Stimulated activated CD4-positive, alpha-beta T cell treated with anti-CD3 and anti-CD28 coated beads, Interleukin-15, amount 100 ng/mL, for 24 hours (primary cell): ENCODE measurements at regions not wholly inside any gene's neighbourhood (a gene's known extent, or its start where the extent isn't known, plus 50 kb on each side); places are given as distances from the start of the nearest gene placed in this dataset.

ENCODE experiments used
- DNase-seq: peaks from one replicate; pipeline ENCODE4 v3.0.0-alpha.2; 2020

- DNase-seq, result no peak
These were observed 210.6 kb downstream of the KDR start for GRCh38 chr4:54914781-54915180.

- DNase-seq, result no peak
These were observed 211.5 kb downstream of the KDR start for GRCh38 chr4:54913751-54914526.

- no peak for DNase-seq
These were observed 213.2 kb downstream of the KDR start for GRCh38 chr4:54912155-54912554.

- no peak for DNase-seq
These were observed 215.4 kb downstream of the KDR start for GRCh38 chr4:54909961-54910360.

DNA sequence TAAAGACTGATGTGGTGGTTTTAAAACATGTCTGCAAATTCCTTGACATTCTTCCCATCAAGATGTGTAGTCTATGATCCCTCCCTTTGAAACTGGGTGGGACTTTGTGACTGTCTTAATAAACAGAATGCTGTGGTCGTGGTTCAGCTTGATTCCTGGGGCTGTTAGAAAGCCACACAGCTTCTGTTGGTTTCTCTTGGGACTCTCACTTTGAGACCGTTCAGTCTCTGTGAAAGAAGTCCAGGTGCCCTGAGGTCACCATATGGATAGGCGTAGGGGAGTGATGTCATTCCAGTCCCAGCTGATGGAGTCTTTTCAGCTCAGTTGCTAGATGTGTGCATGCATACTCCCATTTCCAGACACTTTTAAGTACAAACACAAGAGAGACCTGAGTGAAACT is 216.6 kb downstream of the KDR start:
- no peak for DNase-seq

GRCh38 chr4:54904953-54905352 is 220.4 kb downstream of the KDR start:
- DNase-seq, result no peak

- no peak for DNase-seq
These were observed 222.4 kb downstream of the KDR start for GRCh38 chr4:54902976-54903375.

DNA sequence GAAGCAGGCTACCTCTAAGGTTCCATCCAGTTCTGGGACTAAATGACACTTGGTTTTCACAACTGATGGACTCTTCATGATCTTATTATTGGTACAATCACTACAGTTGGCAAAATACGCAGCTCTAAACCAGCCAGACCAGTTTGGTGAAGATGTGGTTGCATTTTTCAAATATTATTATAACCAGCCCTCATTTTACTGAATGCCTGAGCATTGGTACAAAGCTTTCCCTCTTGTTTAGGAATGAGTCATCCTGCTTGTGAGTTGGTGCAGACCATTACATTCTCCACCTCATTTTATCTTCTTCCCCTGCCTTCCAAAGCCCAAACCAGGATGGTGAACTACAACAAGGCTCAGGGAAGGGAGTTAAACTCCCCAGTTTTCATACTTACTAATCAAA is 223.1 kb downstream of the KDR start:
- DNase-seq, result no peak

- DNase-seq, result no peak
These were observed 224.2 kb downstream of the KDR start for GRCh38 chr4:54901202-54901601.

DNA sequence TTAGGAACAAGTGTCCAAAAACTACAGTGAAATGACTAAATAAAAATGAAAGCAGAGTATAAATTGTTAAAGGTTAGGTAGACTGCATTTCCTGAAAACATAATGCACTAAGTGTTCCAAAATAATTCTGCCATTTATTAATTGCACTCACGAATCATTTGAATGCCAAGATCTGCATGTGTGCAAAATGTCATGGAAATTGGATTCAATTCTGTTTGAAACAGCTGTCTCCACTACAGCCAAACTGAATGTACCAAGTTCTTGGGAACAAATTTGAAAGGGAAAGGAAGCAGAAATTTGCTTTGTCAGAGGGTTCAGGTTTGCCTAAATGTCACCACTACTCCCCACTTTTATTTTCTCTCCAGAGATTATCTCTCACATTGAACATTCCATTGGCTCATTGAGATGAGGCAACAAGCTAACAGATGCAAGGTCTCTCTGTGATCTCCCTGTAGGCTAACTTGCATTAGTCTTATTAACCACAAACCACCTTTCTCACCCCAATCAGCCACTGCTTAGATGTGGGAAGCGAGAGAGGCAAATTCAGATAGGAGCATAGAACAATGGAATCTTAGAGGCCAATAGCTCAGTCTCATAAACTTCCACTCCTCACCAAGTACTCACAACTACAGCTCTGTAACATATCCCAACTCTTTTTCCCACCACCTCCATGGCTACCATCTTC is 226.6 kb downstream of the KDR start:
- no peak for DNase-seq

DNA sequence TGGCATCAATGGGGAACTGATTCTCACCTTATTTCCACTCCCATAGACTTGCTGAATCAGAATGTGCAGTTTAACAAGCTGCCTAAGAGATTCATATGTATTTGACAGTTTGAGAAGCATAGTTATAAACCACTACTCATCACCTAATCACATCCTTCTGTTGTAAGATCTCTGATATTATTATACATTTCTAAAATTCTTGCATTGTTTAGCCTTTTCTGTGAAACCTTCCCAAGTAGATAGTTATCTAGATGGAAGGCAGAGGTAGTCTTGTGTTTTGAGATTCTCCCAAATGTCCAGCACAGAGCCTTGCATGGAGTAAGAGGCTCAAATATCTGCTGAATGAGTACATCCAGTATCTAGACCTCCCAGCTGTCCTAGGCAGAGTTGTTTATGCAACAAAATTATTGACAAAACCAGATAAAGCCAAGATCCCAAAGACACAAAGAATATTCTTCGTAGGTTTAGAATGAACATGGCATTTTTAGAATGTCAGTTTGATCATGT is 227.3 kb downstream of the KDR start:
- DNase-seq, result no peak

- no peak for DNase-seq
These were observed 227.8 kb downstream of the KDR start for GRCh38 chr4:54897590-54897989.

DNA sequence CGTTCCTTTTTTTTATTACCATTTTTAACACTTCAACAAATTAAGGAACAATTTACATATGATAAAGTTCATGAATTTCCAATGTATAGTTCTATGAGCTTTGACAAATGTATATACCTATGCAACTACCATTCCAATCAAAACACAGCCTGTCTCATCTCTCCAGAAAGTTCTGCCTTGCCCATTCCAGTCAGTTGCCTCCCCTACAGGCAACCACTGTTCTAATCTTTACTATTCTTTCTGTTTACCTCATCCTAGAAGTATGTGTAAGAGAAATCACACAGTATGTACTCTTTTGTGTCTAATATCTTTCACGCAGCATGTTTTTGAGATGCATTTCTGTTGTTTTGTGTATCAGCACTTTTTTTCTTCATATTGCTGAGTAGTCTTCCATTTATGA is 224.9 kb downstream of the KIT start:
- no peak for DNase-seq

DNA sequence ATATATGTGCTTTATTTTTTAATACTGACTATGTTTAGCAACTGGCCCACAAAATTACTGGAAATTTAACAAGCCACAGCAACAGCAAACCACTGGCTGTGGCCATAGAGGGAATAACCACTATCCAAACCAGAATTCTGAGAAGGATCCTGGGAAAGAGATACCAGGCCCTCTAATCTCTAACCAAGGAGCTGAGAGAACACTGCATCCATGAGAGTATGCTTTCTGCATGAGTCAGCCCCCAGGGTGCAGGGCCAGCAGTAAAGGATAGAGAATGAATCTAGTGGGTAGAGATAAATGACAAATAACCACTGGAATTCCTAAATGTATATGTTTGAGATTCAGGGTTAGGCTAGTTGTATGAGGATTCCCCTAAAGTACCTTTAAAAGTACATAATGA is 221.8 kb downstream of the KIT start:
- DNase-seq, result no peak

DNA sequence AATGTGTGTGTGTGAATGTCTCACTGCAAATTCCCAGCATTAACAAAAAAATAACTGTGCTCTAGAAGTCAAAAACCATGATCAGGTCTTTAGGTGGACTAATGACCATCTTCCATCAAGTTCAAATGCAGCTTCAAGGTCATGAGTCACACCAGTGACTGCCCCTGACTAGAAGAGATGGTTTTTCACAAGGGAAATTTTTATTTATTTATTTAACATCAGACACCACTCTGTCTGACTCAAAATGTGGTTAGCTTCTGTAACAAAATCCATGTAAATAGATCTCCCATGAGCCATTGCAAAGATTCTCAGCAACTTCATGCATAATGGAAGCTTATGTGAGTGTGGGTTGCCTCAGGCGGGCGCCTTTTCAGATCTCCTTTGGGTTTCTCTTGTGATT is 219.2 kb downstream of the KIT start:
- no peak for DNase-seq

DNA sequence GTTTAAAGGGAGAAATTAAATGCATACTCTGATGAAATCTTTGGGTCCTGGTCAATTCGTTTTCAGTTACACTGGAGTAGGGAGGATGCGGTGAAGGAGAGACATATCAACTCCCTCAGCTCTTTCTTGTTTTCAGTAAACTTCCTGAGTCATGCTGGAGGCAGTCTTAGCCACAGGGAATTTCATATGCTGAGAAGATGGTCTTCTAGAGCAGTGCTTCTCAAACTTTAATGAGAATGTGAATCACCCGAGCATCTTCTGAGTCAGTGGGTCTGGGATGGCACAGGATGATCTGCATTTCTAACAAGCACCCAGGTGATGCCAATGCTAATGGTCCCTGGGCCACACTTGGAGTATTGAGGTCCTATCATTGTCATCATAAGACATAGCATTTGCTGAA is 214.5 kb downstream of the KIT start:
- no peak for DNase-seq

DNA sequence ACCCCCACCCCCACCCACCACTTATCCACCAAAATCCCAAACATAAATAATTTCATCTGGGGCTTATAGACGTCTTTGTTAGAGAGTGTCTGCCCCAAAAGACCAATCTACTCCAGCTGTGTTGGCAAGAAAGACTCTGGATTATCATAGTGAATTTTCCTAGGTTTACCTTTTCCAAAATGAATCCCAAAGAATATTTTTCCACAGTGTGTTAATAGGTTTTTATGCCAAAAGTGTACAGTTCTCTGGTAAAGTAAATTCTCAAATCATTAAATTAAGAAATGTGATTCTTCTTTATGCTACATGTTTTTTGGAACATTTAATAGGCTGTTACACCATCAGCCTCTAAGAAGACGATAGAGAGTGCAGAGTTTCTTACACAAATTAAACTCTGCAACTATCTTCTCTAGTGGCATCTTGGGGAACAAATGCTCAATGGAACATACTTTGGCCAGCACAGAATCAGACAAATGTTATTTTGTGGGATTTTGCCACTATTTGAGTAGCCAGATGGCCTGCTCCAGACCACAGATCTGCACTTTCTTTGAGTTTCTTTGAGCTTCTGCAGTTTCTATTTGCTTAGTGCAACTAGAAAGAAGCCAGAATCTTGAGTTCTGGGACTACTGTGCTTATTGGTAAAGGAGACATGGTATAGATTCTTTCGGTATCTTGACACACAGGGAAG is 206.0 kb downstream of the KIT start:
- DNase-seq, result no peak

- DNase-seq, result no peak
These were observed 203.4 kb downstream of the KIT start for GRCh38 chr4:54861201-54861600.

GRCh38 chr4:54855191-54855854 is 197.6 kb downstream of the KIT start:
- DNase-seq, result no peak

DNA sequence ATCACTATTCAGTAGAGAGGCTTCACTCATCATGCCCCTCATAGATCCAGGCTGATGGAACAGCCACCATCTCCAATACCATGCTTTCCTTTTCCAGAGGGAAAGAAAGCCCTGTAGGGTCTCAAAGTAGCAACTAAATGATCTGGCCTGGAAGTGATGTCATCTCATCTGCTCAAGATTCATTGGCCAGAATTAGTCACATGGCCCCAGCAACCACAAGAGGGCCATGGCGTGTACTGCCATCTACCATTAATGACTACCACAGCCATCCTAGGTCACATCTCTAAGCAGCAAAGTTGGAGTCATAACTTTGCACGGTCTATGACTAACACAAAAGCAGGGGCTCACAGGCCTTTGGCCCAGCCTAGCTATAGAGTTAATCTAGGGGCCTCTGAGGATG is 194.8 kb downstream of the KIT start:
- DNase-seq, result no peak

- DNase-seq, result no peak
These were observed 194.3 kb downstream of the KIT start for GRCh38 chr4:54852054-54852453.

- no peak for DNase-seq
These were observed 187.2 kb downstream of the KIT start for GRCh38 chr4:54844911-54845310.

DNA sequence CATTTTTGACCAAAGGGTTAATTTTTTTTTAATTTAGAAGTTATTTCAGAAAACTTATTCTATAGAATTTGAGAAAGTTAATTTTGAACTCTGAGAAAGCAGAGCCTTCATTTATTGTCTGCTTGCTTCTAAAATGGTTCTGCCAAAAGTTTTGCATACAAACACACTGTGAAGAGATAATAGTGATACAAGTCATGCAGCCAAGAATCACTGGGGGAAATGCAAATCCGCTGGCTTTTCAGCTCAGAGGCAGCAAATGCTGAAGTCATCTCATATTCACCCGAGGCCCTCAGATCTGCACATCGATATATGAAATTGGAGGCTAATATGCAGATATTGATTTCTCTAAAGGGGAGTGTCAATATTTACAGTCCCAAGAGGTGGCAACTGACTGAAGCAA is 186.2 kb downstream of the KIT start:
- no peak for DNase-seq
